Medulla oblongata (tissue), 1 donor: ENCODE measurements at regions not wholly inside any gene's neighbourhood (a gene's known extent, or its start where the extent isn't known, plus 50 kb on each side); places are given as distances from the start of the nearest gene placed in this dataset.
"Not testable (repeated sequence)": the region's sequence is repeated elsewhere in the genome, so short reads cannot be mapped to it uniquely, and the experiment has no call there.

ENCODE experiments used
- DNase-seq: peaks from one replicate; pipeline ENCODE4 v3.0.0-alpha.2; 2015; ENCODE audit errors: extremely low spot score

GRCh38 chr9:126170286-126170823 lies 156.3 kb upstream of the MVB12B start:
- no peak for DNase-seq

GRCh38 chr9:126171641-126172040 lies 155.0 kb upstream of the MVB12B start:
- no peak for DNase-seq

DNA sequence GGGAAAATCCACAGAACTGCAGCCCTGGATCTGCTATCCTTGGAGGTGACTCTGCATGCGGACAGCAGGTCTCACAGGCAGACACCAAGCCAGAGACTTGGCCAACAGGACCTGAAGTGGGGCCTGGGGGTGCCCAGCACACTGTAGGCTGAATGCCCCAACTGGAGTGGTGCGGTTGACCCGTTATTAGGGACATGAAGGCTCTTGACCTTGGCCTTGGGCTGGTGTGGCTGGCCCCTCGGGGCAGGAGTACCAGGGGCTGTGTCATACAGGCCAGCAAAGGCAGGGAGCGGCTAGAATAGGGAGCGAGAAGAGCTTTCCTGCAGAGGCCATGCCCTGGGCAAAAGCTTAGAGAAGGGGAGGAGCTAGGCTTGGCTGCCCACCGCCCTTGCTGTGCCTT lies 153.2 kb upstream of the MVB12B start:
- DNase-seq: no peak

- DNase-seq: no peak
These were observed 152.7 kb upstream of the MVB12B start for GRCh38 chr9:126173929-126174328.

DNA sequence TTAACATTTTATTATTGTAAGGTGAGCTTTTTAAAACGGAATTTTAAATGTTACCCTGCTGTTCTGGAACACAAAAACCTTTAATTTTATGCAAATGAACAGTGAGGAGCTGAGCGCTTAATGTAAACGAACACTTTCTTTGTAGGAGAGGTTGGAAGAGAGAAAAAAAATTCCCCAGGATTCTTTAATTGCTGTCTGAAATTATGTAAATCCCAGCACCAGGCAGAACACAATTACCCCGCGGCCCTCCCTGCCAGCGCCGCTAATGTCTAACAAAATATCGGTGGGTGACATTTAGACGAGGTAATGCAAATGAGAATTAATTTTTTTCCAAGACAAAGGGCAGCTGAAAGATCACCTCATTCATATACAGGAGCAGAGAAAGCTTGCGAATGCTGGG lies 143.4 kb upstream of the MVB12B start:
- no peak for DNase-seq

DNA sequence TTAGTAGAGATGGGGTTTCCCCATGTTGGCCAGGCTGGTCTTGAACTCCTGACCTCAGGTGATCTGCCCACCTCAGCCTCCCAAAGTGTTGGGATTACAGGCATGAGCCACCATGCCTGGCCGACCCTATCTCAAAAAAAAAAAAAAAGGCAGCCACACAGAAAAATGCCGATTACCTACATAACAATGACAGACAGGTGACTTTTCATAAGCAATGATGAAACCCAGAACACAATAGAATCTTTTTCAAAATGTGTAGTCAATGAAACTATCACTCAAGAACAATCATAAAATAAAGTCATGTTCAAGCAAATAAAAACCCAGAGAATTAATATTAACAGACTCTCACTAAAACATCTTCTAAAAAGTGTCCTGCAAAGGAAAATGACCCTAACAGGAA lies 135.6 kb upstream of the MVB12B start:
- DNase-seq: not testable (repeated sequence)

DNA sequence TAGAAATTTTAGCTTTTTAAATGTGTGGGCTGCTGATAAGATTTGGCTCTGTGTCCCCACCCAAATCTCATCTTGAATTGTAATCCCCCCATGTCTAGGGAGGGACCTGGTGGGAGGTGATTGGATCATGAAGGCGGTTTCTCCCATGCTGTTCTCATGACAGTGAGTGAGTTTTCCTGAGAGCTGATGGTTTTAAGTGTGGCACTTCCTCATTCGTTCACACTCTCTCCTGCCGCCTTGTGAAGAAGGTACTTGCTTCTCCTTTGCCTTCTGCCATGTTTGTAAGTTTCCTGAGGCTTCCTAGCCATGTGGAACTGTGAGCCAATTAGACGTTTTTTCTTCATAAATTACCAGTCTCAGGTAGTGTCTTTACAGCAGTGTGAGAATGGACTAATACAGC lies 127.8 kb upstream of the MVB12B start:
- DNase-seq: no peak

GRCh38 chr9:126203313-126203712 lies 123.3 kb upstream of the MVB12B start:
- no peak for DNase-seq

- no peak for DNase-seq
These were observed 122.4 kb upstream of the MVB12B start for GRCh38 chr9:126204197-126204596.

GRCh38 chr9:126204708-126205225 lies 121.9 kb upstream of the MVB12B start:
- DNase-seq: no peak

DNA sequence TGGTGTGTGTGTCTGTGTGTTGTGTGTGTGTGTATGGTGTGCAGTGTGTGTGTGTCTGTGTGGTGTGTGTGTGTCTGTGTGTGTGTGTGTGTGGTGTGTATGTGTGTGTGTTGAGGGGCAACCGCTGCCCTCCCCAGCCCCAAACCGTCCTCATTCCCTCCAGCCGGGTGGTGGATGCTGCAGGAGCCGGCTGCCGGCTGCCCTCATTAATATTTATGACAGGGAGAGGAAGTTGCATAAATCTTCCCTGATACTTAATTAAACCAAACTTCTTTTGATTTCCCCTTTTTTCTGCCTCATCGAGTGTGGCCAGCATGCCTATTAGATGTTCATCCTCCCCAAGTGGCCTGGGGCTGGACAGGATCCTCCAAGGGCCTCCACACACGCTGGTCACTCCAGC lies 121.4 kb upstream of the MVB12B start:
- no peak for DNase-seq

DNA sequence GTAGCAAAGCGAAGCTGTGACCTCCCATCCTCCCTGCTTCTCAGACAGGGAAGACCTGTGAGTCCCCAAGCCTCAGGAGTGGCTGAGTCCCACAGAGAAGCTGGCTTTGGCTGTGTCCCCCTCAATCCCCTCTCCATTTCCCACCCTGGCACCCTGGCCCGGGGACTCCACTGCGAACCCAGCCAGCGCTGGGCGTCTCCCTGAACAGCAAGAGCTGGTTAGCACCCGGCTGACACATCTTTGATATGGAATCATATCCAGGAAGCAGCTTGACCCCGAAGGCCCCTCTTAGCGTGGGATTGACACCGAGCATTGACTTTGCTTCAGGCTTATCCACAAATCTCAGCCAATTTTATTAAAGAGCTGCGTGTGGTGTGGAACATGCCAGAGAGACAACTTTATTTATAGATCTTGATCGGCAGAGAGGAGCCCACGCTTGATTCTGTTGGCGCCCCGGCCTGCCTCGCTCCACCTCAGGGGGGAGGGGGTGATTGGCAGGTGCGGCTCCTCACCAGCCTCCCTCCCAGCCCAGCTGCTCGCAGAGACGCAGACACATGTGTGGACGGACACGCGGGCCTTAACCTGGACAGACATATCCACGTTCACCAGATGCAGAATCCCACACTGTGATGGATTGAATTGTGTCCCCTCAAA lies 120.7 kb upstream of the MVB12B start:
- no peak for DNase-seq

- no peak for DNase-seq
These were observed 119.4 kb upstream of the MVB12B start for GRCh38 chr9:126207256-126207655.

GRCh38 chr9:126208216-126208758 lies 118.3 kb upstream of the MVB12B start:
- DNase-seq: no peak

DNA sequence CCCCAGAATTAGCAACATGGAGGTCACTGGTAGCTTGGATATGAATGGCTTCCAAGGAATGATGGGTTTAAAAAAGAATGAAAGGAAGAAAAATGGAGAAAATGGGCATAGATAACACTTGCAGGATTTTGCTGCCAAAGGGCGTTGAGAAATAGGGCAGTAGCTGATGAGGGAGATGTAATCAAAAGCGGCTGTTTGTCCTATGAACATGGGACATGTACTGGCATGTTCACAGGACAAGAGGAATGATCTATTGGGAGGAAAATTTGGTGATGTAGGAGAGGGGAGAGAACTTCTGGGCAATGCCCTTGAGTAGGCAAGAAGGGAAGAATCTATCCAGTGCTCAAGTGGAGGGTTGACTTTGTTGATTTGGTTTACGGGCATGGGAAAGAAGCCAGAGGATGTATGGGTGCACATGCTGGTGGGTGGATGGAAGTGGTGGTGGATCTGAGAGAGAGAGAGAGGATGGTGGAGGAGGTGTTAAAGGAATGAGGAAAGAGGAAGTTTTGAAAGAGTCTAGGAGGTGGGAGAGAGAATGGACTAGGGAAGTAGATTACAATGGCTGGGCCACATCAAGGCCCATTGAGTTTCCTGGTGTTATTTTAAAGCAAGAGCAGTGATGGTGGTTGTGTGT lies 115.1 kb upstream of the MVB12B start:
- DNase-seq: no peak

GRCh38 chr9:126215486-126215885 lies 111.1 kb upstream of the MVB12B start:
- DNase-seq: no peak

GRCh38 chr9:126216826-126217225 lies 109.8 kb upstream of the MVB12B start:
- no peak for DNase-seq

GRCh38 chr9:126217250-126217653 lies 109.4 kb upstream of the MVB12B start:
- DNase-seq: no peak

- no peak for DNase-seq
These were observed 108.8 kb upstream of the MVB12B start for GRCh38 chr9:126217797-126218196.

- DNase-seq: no peak
These were observed 108.1 kb upstream of the MVB12B start for GRCh38 chr9:126218359-126219125.

DNA sequence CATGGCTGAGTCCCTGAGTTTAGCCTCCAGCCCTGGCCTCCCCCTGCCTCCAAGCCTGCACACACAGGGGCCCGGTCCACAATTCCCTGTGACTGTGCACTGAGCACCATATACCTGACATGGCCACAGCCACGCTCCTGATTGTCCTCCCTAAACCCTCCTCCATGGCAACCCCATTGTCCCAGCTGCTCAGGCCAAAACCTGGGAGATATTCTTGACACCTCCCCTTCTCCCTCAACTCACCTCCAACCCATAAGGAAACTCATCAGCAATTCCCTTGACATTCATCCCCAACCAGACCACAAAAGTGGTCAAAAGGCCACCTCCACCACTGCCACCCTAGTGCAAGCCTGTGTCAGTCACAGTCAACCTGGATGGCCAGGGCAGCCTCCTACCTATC lies 107.5 kb upstream of the MVB12B start:
- DNase-seq: no peak

DNA sequence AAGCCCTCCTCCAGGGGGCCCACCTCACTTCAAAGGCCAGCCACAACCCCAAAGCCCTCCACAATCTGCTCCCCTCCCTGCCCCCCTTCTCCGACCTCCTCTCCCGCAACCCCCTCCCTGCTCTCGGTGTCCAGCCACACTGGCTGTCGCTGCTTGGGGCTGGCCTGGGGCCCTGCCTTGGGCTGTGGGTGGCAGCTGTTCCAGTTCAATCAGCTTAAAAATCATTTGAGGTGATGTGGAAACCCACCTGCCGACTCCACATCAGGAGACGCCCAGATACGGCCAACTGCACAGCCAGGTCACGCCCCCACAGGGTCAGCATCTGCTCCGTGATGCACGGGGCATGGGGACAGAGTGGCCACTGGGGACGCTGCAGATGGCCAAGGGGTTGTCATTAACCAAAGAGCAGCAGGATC lies 107.0 kb upstream of the MVB12B start:
- no peak for DNase-seq
